Prostate gland (tissue), 2 donors: ENCODE measurements at regions not wholly inside any gene's neighbourhood (a gene's known extent, or its start where the extent isn't known, plus 50 kb on each side); places are given as distances from the start of the nearest gene placed in this dataset.

ENCODE experiments used
- DNase-seq: peaks from one replicate; pipeline ENCODE4 v3.0.0-alpha.2; 2019; ENCODE audit warnings: low spot score
- H3K27ac ChIP-seq, 2 donors: fragments of 200-600 bp; sonication (generic); 2 replicates each; pipeline ENCODE4 v1.5.1; 2017 to 2019
- H3K27me3 ChIP-seq: fragments of 200-600 bp; sonication (generic); replicated peaks from 2 replicates; pipeline ENCODE4 v1.5.1; 2019; ENCODE audit not compliant: insufficient read depth
- H3K36me3 ChIP-seq, 2 donors: fragments of 200-600 bp; sonication (generic); 1 replicate in 1 of 2; 2 replicates in 1 of 2; pipeline versions ENCODE4 v1.5.1 to v1.8.1; 2017 to 2019
- H3K4me1 ChIP-seq: fragments of 200-600 bp; sonication (generic); replicated peaks from 2 replicates; pipeline ENCODE4 v1.5.1; 2019
- H3K4me3 ChIP-seq, 2 donors: fragments of 200-600 bp; sonication (generic); 2 replicates each; pipeline ENCODE4 v1.5.1; 2017 to 2019
- H3K9me3 ChIP-seq: fragments of 200-600 bp; sonication (generic); 2 replicates; pipeline ENCODE4 v1.5.1; 2017
- POLR2A ChIP-seq: fragments of 450-650 bp; IDR thresholded peaks from one replicate; pipeline ENCODE4 v1.6.1; 2016; ENCODE audit warnings: antibody characterized with exemption, mild to moderate bottlenecking
- POLR2AphosphoS5 ChIP-seq: sonication (generic); formaldehyde crosslinking; IDR thresholded peaks from one replicate; pipeline ENCODE4 v1.6.1; 2017; ENCODE audit warnings: antibody characterized with exemption
- WGBS: methylation state at CpG from one replicate; pipeline ENCODE4 v1.1.5; 2018; 5-methylcytosine and 5-hydroxymethylcytosine counted together
- intact Hi-C: fragments of 100-400 bp; cut with DNase I; formaldehyde crosslinking; loops from one replicate; pipeline ENCODE4 v1.14.2; 2022
- TF ChIP-seq, protein P1 (sequence below), 4 experiments: fragments of 200-600 bp in 2 of 4; fragments of 450-650 bp in 2 of 4; sonication (generic) in 2 of 4; IDR thresholded peaks; 1 replicate in 3 of 4; 2 replicates in 1 of 4; pipeline ENCODE4 v1.5.1; 2016 to 2019; ENCODE audit warnings: antibody characterized with exemption in 4 of 4, mild to moderate bottlenecking in 2 of 4, moderate library complexity in 2 of 4

GRCh38 chr4:125551466-125551865 lies 236.7 kb downstream of the FAT4 start:
- H3K4me1 ChIP-seq: no peaks in the 10 kb centered on the region
- H3K4me3 ChIP-seq: no peak overlapping the region
- no peak for DNase-seq
- no peak for TF ChIP-seq POLR2AphosphoS5
- no peak overlapping the region for H3K27ac ChIP-seq
- no peaks in the 10 kb centered on the region for H3K36me3 ChIP-seq
- H3K9me3 ChIP-seq: no peaks in the 10 kb centered on the region
- intact Hi-C loops: no loop called here
- WGBS: 89% methylated on average over 2 of the region's 2 CpGs
- no peaks in the 10 kb centered on the region for H3K27me3 ChIP-seq

GRCh38 chr4:125551967-125552366 lies 237.2 kb downstream of the FAT4 start:
- intact Hi-C loops: no loop called here

GRCh38 chr4:125572601-125573000 lies 257.8 kb downstream of the FAT4 start:
- Histone ChIP-seq H3K4me3 (no peak overlapping the region), H3K4me1 (no peaks in the 10 kb centered on the region), H3K27me3 (no peaks in the 10 kb centered on the region), H3K36me3 (no peaks in the 10 kb centered on the region), H3K27ac (no peak overlapping the region), H3K9me3 (no peaks in the 10 kb centered on the region)
- intact Hi-C loops: no loop called here
- WGBS: 90% methylated on average over 3 of the region's 3 CpGs
- no peak for DNase-seq
- TF ChIP-seq POLR2A (no peak), POLR2AphosphoS5 (no peak)
- TF ChIP-seq, protein P1, sequence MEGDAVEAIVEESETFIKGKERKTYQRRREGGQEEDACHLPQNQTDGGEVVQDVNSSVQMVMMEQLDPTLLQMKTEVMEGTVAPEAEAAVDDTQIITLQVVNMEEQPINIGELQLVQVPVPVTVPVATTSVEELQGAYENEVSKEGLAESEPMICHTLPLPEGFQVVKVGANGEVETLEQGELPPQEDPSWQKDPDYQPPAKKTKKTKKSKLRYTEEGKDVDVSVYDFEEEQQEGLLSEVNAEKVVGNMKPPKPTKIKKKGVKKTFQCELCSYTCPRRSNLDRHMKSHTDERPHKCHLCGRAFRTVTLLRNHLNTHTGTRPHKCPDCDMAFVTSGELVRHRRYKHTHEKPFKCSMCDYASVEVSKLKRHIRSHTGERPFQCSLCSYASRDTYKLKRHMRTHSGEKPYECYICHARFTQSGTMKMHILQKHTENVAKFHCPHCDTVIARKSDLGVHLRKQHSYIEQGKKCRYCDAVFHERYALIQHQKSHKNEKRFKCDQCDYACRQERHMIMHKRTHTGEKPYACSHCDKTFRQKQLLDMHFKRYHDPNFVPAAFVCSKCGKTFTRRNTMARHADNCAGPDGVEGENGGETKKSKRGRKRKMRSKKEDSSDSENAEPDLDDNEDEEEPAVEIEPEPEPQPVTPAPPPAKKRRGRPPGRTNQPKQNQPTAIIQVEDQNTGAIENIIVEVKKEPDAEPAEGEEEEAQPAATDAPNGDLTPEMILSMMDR (IDR thresholded peaks at IDR 0.05): no peak

More at GRCh38 chr4:125551967-125552366, 237.2 kb downstream of the FAT4 start:
- H3K27me3 ChIP-seq: no peaks in the 10 kb centered on the region
- WGBS: 94% methylated on average over 1 of the region's 1 CpG
- no peak for DNase-seq
- H3K27ac ChIP-seq: no peak overlapping the region
- H3K4me3 ChIP-seq: no peak overlapping the region
- TF ChIP-seq POLR2A (no peak), POLR2AphosphoS5 (no peak)
- TF ChIP-seq, protein P1 (IDR thresholded peaks at IDR 0.05): no peak
- no peaks in the 10 kb centered on the region for H3K9me3 ChIP-seq
- no peaks in the 10 kb centered on the region for H3K4me1 ChIP-seq
- H3K36me3 ChIP-seq: no peaks in the 10 kb centered on the region

GRCh38 chr4:125573368-125573767 lies 258.6 kb downstream of the FAT4 start:
- TF ChIP-seq POLR2A: no peak
- TF ChIP-seq, protein P1 (IDR thresholded peaks at IDR 0.05): no peak
- no peak for TF ChIP-seq POLR2AphosphoS5
- Histone ChIP-seq H3K36me3 (no peaks in the 10 kb centered on the region), H3K9me3 (no peaks in the 10 kb centered on the region), H3K27ac (no peak overlapping the region), H3K27me3 (no peaks in the 10 kb centered on the region), H3K4me1 (no peaks in the 10 kb centered on the region), H3K4me3 (no peak overlapping the region)
- DNase-seq: no peak
- WGBS: 90% methylated on average over 3 of the region's 3 CpGs
- intact Hi-C loops: no loop called here

- no peaks in the 10 kb centered on the region for H3K4me1 ChIP-seq
- no peak overlapping the region for H3K27ac ChIP-seq
- 79% methylated on average over 1 of the region's 1 CpG for WGBS
- DNase-seq: no peak
- no peaks in the 10 kb centered on the region for H3K9me3 ChIP-seq
- H3K36me3 ChIP-seq: no peaks in the 10 kb centered on the region
- no peak overlapping the region for H3K4me3 ChIP-seq
- intact Hi-C loops: no loop called here
- H3K27me3 ChIP-seq: no peaks in the 10 kb centered on the region
- TF ChIP-seq POLR2A (no peak), POLR2AphosphoS5 (no peak)
- TF ChIP-seq, protein P1 (IDR thresholded peaks at IDR 0.05): no peak
Observed at GRCh38 chr4:125573786-125574185, 259.0 kb downstream of the FAT4 start.
